OCI-LY7 (cell line): ENCODE measurements at regions not wholly inside any gene's neighbourhood (a gene's known extent, or its start where the extent isn't known, plus 50 kb on each side); places are given as distances from the start of the nearest gene placed in this dataset.

Experiments
- BruUV-seq: library from RNA; stranded (reverse); fragments of 400-500 nt; replicated peaks from 2 replicates; lab custom pipeline; 2021; lab: Mats Ljungman, UMichigan
- CTCF ChIA-PET: fragments of 300-600 bp; sonication (Branson Sonifier 250); formaldehyde crosslinking; loops from one replicate; lab custom pipeline; 2022; ENCODE audit warnings: antibody characterized with exemption; ENCODE audit not compliant: unreplicated experiment; lab: Charles Lee
- POLR2A ChIA-PET: fragments of 300-600 bp; sonication (Branson Sonifier 250); formaldehyde crosslinking; loops from one replicate; lab custom pipeline; 2022; ENCODE audit warnings: antibody characterized with exemption; lab: Charles Lee
- DNase-seq: peaks from one replicate; pipeline ENCODE4 v3.0.0-alpha.2; 2015; ENCODE audit warnings: low spot score
- H2AFZ ChIP-seq: fragments of 200-600 bp; sonication (generic), shearing (Covaris generic); 2 replicates; pipeline ENCODE4 v1.6.1; 2014; ENCODE audit warnings: mild to moderate bottlenecking, antibody characterized with exemption, low read length, moderate library complexity
- H3K27ac ChIP-seq: fragments of 200-600 bp; sonication (generic); 2 replicates; pipeline ENCODE4 v1.5.1; 2014; ENCODE audit warnings: mixed run types, low read depth, mild to moderate bottlenecking, moderate library complexity, low read length, inconsistent platforms; ENCODE audit not compliant: poor library complexity, severe bottlenecking
- H3K36me3 ChIP-seq: fragments of 200-600 bp; sonication (generic); 2 replicates; pipeline ENCODE4 v1.6.1; 2014; ENCODE audit warnings: mild to moderate bottlenecking, antibody characterized with exemption, low read length, moderate library complexity, mixed read lengths; ENCODE audit not compliant: insufficient read depth
- H3K4me1 ChIP-seq: fragments of 200-600 bp; sonication (generic); 2 replicates; pipeline ENCODE4 v1.5.1; 2014; ENCODE audit warnings: mild to moderate bottlenecking, low read length; ENCODE audit not compliant: insufficient read depth, poor library complexity, severe bottlenecking
- H3K4me2 ChIP-seq: fragments of 200-600 bp; sonication (generic); 2 replicates; pipeline ENCODE4 v1.6.1; 2014; ENCODE audit warnings: mild to moderate bottlenecking, low read length
- H3K4me3 ChIP-seq: fragments of 200-600 bp; sonication (generic); 2 replicates; pipeline ENCODE4 v1.5.1; 2014; ENCODE audit warnings: mild to moderate bottlenecking, low read depth, low read length; ENCODE audit not compliant: poor library complexity, severe bottlenecking
- H3K79me2 ChIP-seq: fragments of 200-600 bp; sonication (generic); 2 replicates; pipeline ENCODE4 v1.6.1; 2016; ENCODE audit warnings: low read depth, mild to moderate bottlenecking, low read length, moderate library complexity, mixed read lengths; ENCODE audit not compliant: insufficient read depth
- H3K9me2 ChIP-seq: fragments of 200-600 bp; sonication (generic); 2 replicates; pipeline ENCODE4 v1.6.1; 2016; ENCODE audit warnings: mild to moderate bottlenecking, low read length, mixed read lengths; ENCODE audit not compliant: insufficient read depth
- H3K9me3 ChIP-seq: fragments of 200-600 bp; sonication (generic); 2 replicates; pipeline ENCODE4 v1.6.1; 2014; ENCODE audit warnings: mild to moderate bottlenecking, mixed run types, low read length, mixed read lengths
- H4K20me1 ChIP-seq: fragments of 200-600 bp; sonication (generic); 2 replicates; pipeline ENCODE4 v1.6.1; 2014; ENCODE audit warnings: mild to moderate bottlenecking, antibody characterized with exemption, low read length, moderate library complexity, mixed read lengths; ENCODE audit not compliant: insufficient read depth
- EZH2phosphoT487 ChIP-seq: fragments of 200-600 bp; sonication (generic); IDR thresholded peaks from 2 replicates; pipeline ENCODE4 v1.6.1; 2018; ENCODE audit warnings: low read depth, borderline replicate concordance, mild to moderate bottlenecking, mixed run types, antibody characterized with exemption, low read length, moderate library complexity, mixed read lengths
- intact Hi-C: fragments of 100-400 bp; cut with micrococcal nuclease; formaldehyde crosslinking; loops from one replicate; pipeline ENCODE4 v1.10.0; 2022; ENCODE audit not compliant: unreplicated experiment
- TF ChIP-seq, protein P1 (sequence below): fragments of 200-600 bp; sonication (generic); conservative IDR thresholded peaks from 2 replicates; pipeline ENCODE4 v1.5.1; 2014; ENCODE audit warnings: mild to moderate bottlenecking, antibody characterized with exemption, low read length, moderate library complexity, mixed read lengths

DNA sequence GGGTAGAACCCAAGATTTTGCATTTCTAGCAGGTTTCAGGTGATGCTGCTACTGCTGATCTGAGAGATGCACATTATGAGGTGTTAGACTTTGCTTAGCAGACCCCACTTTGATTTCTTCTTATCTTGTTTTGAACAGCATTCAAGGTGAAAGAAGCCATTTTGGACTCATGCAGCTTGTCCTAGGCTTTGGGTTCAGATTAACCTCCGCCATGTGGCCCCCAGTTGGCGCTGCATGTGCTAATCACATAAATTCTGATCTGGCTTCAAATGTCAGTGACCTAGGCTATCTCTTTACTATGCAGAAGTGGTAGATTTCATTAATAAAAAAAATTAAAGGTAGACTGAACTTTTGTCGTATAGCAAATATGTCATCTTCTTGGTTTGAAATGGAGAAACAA lies 89.8 kb upstream of the DYRK2 start:
- POLR2A ChIA-PET: no interaction called here
- H3K9me3 ChIP-seq: no peaks in the 10 kb centered on the region
- DNase-seq: peak; percentile 3
- H3K4me3 ChIP-seq: no peak overlapping the region
- H3K4me2 ChIP-seq: no peak overlapping the region
- no peaks in the 10 kb centered on the region for H3K36me3 ChIP-seq
- H3K27ac ChIP-seq: no peak overlapping the region
- no peaks in the 10 kb centered on the region for H3K9me2 ChIP-seq
- H2AFZ ChIP-seq: no peak overlapping the region
- intact Hi-C loops: no loop called here
- TF ChIP-seq, protein P1, sequence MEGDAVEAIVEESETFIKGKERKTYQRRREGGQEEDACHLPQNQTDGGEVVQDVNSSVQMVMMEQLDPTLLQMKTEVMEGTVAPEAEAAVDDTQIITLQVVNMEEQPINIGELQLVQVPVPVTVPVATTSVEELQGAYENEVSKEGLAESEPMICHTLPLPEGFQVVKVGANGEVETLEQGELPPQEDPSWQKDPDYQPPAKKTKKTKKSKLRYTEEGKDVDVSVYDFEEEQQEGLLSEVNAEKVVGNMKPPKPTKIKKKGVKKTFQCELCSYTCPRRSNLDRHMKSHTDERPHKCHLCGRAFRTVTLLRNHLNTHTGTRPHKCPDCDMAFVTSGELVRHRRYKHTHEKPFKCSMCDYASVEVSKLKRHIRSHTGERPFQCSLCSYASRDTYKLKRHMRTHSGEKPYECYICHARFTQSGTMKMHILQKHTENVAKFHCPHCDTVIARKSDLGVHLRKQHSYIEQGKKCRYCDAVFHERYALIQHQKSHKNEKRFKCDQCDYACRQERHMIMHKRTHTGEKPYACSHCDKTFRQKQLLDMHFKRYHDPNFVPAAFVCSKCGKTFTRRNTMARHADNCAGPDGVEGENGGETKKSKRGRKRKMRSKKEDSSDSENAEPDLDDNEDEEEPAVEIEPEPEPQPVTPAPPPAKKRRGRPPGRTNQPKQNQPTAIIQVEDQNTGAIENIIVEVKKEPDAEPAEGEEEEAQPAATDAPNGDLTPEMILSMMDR: 0 out of 2 replicates have a peak, but pooled peaks have one; percentile 19
- no peak for TF ChIP-seq EZH2phosphoT487
- no peaks in the 10 kb centered on the region for H3K4me1 ChIP-seq
- CTCF ChIA-PET: no interaction called here
- BruUV-seq: no TSS peak
- no peaks in the 10 kb centered on the region for H4K20me1 ChIP-seq
- no peaks in the 10 kb centered on the region for H3K79me2 ChIP-seq

DNA sequence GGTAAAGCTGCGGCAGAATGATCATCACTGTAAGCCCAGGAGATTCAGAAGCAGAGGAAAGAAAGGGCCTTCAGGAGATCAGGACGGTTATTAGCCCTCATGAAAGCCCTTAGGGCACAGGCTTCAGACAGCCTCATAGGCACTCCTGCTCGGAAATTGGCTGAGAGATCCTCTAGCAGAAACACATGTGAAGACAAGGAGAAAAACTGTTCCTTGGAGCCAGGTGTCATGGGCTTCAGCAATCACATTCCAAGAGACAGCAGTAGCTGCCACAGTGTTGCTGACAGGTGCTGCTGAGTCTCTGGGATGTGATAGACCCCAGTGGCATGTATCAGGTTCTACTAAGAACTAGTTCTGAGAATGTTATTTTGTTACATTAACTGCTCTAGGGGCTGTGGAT lies 88.8 kb upstream of the DYRK2 start:
- intact Hi-C loops: no loop called here
- no peak for DNase-seq
- ChIA-PET CTCF (no interaction called here), POLR2A (no interaction called here)
- Histone ChIP-seq H3K4me2 (no peak overlapping the region), H3K9me2 (no peaks in the 10 kb centered on the region), H3K9me3 (no peaks in the 10 kb centered on the region), H3K79me2 (no peaks in the 10 kb centered on the region), H4K20me1 (no peaks in the 10 kb centered on the region), H3K4me1 (no peaks in the 10 kb centered on the region), H3K36me3 (no peaks in the 10 kb centered on the region), H3K27ac (no peak overlapping the region), H2AFZ (no peak overlapping the region), H3K4me3 (no peak overlapping the region)
- no peak for TF ChIP-seq EZH2phosphoT487
- TF ChIP-seq, protein P1: no peak
- BruUV-seq: no TSS peak

DNA sequence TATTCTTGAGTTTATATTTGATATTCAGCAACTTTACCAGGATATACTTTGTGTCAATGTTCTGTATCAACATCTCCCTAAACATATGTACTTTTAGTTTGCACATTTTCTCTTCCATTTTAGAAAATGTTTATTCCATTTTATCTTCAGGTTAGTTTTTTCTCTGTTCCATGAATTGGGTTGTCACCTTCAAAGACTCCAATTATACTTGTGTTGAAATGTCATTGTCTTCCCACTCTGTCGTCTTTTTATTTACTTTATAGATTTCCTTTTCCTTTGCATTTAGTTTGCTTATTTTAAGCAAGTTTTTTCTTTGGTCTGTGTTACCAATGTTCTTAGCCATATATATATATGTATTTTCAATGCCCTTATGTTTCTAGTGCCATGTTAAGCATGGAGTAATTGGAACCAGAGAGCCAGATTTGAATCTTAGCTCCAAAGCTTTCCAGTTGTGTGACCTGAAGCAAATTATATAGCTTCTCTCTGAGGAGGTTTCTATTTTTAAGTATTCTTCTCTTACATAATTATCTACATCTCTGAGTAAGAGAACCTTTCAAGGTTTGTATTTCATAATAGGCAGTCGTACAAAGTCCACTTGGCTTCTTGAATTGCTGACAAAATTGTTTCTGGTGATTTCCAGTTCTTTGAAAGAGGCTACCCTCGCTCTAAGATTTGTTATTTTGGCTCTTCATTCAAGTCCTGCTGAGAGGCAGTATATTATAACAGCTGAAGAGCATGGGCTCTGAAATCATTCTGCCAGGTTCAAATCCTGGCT lies 85.8 kb upstream of the DYRK2 start:
- Histone ChIP-seq H4K20me1 (no peaks in the 10 kb centered on the region), H3K4me2 (no peak overlapping the region), H3K27ac (no peak overlapping the region), H3K4me3 (no peak overlapping the region), H3K79me2 (no peaks in the 10 kb centered on the region), H3K4me1 (no peaks in the 10 kb centered on the region), H3K9me2 (no peaks in the 10 kb centered on the region), H3K9me3 (no peaks in the 10 kb centered on the region), H3K36me3 (no peaks in the 10 kb centered on the region), H2AFZ (no peak overlapping the region)
- ChIA-PET CTCF (no interaction called here), POLR2A (interaction anchor here (0.6 kb wide), 1 partner anchor 170 kb away, joined by 4 read pairs; no protein-coding TSS in a partner anchor)
- no peak for DNase-seq
- BruUV-seq: no TSS peak
- TF ChIP-seq EZH2phosphoT487: no peak
- TF ChIP-seq, protein P1: no peak
- intact Hi-C loops: no loop called here
